ENCODE measurements at regions not wholly inside any gene's neighbourhood (a gene's known extent, or its start where the extent isn't known, plus 50 kb on each side); places are given as distances from the start of the nearest gene placed in this dataset.

- H3K9me3 Mint-ChIP-seq, result no peaks in the 10 kb centered on the region
- H3K27ac Mint-ChIP-seq, result no peak overlapping the region
- DNase-seq, result no peak
- H3K4me3 Mint-ChIP-seq, result no peak overlapping the region
- no peaks in the 10 kb centered on the region for H3K27me3 Mint-ChIP-seq
- POLR2A ChIA-PET, result no interaction called here
- CTCF ChIA-PET, result no interaction called here
- no peaks in the 10 kb centered on the region for H3K36me3 Mint-ChIP-seq (ENCODE audit: low read depth)
- no peaks in the 10 kb centered on the region for H3K4me1 Mint-ChIP-seq
Measured at GRCh38 chr12:87766044-87766443, 263.2 kb downstream of the C12orf50 start.

GRCh38 chr12:87760943-87761342, 268.3 kb downstream of the C12orf50 start:
- H3K27me3 Mint-ChIP-seq, result no peaks in the 10 kb centered on the region
- H3K36me3 Mint-ChIP-seq (ENCODE audit: low read depth), result no peaks in the 10 kb centered on the region
- no peak for DNase-seq
- H3K9me3 Mint-ChIP-seq, result no peaks in the 10 kb centered on the region
- no peak overlapping the region for H3K4me3 Mint-ChIP-seq
- H3K4me1 Mint-ChIP-seq, result no peaks in the 10 kb centered on the region
- H3K27ac Mint-ChIP-seq, result no peak overlapping the region
- ChIA-PET POLR2A (no interaction called here), CTCF (no interaction called here)

GRCh38 chr12:87758271-87758670, 270.9 kb downstream of the C12orf50 start:
- H3K4me1 Mint-ChIP-seq, result no peaks in the 10 kb centered on the region
- CTCF ChIA-PET, result no interaction called here
- H3K4me3 Mint-ChIP-seq, result no peak overlapping the region
- no peak overlapping the region for H3K27ac Mint-ChIP-seq
- POLR2A ChIA-PET, result no interaction called here
- H3K27me3 Mint-ChIP-seq, result no peaks in the 10 kb centered on the region
- no peak for DNase-seq
- H3K9me3 Mint-ChIP-seq, result no peaks in the 10 kb centered on the region
- H3K36me3 Mint-ChIP-seq (ENCODE audit: low read depth), result no peaks in the 10 kb centered on the region

GRCh38 chr12:87756721-87757120, 272.5 kb downstream of the C12orf50 start:
- Mint-ChIP-seq H3K9me3 (no peaks in the 10 kb centered on the region), H3K27me3 (no peaks in the 10 kb centered on the region), H3K36me3 (ENCODE audit: low read depth) (no peaks in the 10 kb centered on the region), H3K27ac (no peak overlapping the region), H3K4me3 (no peak overlapping the region), H3K4me1 (no peaks in the 10 kb centered on the region)
- POLR2A ChIA-PET, result no interaction called here
- DNase-seq, result no peak
- CTCF ChIA-PET, result no interaction called here

GRCh38 chr12:87756111-87756510, 273.1 kb downstream of the C12orf50 start:
- H3K4me1 Mint-ChIP-seq, result no peaks in the 10 kb centered on the region

GRCh38 chr12:87728931-87729593, 300.1 kb downstream of the C12orf50 start:
- no peak overlapping the region for H3K4me3 Mint-ChIP-seq
- no peak for DNase-seq
- no peaks in the 10 kb centered on the region for H3K27me3 Mint-ChIP-seq
- H3K36me3 Mint-ChIP-seq (ENCODE audit: low read depth), result no peaks in the 10 kb centered on the region
- no peaks in the 10 kb centered on the region for H3K4me1 Mint-ChIP-seq
- H3K9me3 Mint-ChIP-seq, result peaks cover 3% of the 10 kb centered on the region
- POLR2A ChIA-PET, result no interaction called here
- H3K27ac Mint-ChIP-seq, result no peak overlapping the region
- CTCF ChIA-PET, result no interaction called here

More at GRCh38 chr12:87756111-87756510, 273.1 kb downstream of the C12orf50 start:
- no peaks in the 10 kb centered on the region for H3K36me3 Mint-ChIP-seq (ENCODE audit: low read depth)
- H3K27me3 Mint-ChIP-seq, result no peaks in the 10 kb centered on the region
- no peaks in the 10 kb centered on the region for H3K9me3 Mint-ChIP-seq
- H3K4me3 Mint-ChIP-seq, result no peak overlapping the region
- CTCF ChIA-PET, result no interaction called here
- H3K27ac Mint-ChIP-seq, result no peak overlapping the region
- DNase-seq, result no peak
- POLR2A ChIA-PET, result no interaction called here

- H3K27me3 Mint-ChIP-seq, result no peaks in the 10 kb centered on the region
- no peak overlapping the region for H3K4me3 Mint-ChIP-seq
- ChIA-PET CTCF (no interaction called here), POLR2A (no interaction called here)
- H3K9me3 Mint-ChIP-seq, result peaks cover 6% of the 10 kb centered on the region
- DNase-seq, result no peak
- H3K36me3 Mint-ChIP-seq (ENCODE audit: low read depth), result no peaks in the 10 kb centered on the region
- H3K27ac Mint-ChIP-seq, result no peak overlapping the region
- H3K4me1 Mint-ChIP-seq, result no peaks in the 10 kb centered on the region
Measured at GRCh38 chr12:87720967-87721366, 308.2 kb downstream of the C12orf50 start.

GRCh38 chr12:87704374-87704773, 324.8 kb downstream of the C12orf50 start:
- H3K9me3 Mint-ChIP-seq, result peaks cover 6% of the 10 kb centered on the region
- no peak overlapping the region for H3K27ac Mint-ChIP-seq
- H3K4me1 Mint-ChIP-seq, result no peaks in the 10 kb centered on the region
- no peak overlapping the region for H3K4me3 Mint-ChIP-seq
- no peaks in the 10 kb centered on the region for H3K27me3 Mint-ChIP-seq
- no peak for DNase-seq
- no peaks in the 10 kb centered on the region for H3K36me3 Mint-ChIP-seq (ENCODE audit: low read depth)
- ChIA-PET POLR2A (no interaction called here), CTCF (no interaction called here)

- no peaks in the 10 kb centered on the region for H3K36me3 Mint-ChIP-seq (ENCODE audit: low read depth)
- H3K27me3 Mint-ChIP-seq, result no peaks in the 10 kb centered on the region
- no peaks in the 10 kb centered on the region for H3K4me1 Mint-ChIP-seq
- H3K4me3 Mint-ChIP-seq, result no peak overlapping the region
- no peaks in the 10 kb centered on the region for H3K9me3 Mint-ChIP-seq
- DNase-seq, result no peak
- ChIA-PET POLR2A (no interaction called here), CTCF (no interaction called here)
- no peak overlapping the region for H3K27ac Mint-ChIP-seq
Measured at GRCh38 chr12:87690236-87690810, 338.9 kb downstream of the C12orf50 start.

GRCh38 chr12:87689196-87689595, 340.0 kb downstream of the C12orf50 start:
- no peaks in the 10 kb centered on the region for H3K9me3 Mint-ChIP-seq
- H3K36me3 Mint-ChIP-seq (ENCODE audit: low read depth), result no peaks in the 10 kb centered on the region
- no peaks in the 10 kb centered on the region for H3K27me3 Mint-ChIP-seq
- DNase-seq, result no peak
- ChIA-PET POLR2A (no interaction called here), CTCF (no interaction called here)
- H3K27ac Mint-ChIP-seq, result no peak overlapping the region
- no peaks in the 10 kb centered on the region for H3K4me1 Mint-ChIP-seq
- H3K4me3 Mint-ChIP-seq, result no peak overlapping the region

GRCh38 chr12:87687362-87687761, 341.8 kb downstream of the C12orf50 start:
- POLR2A ChIA-PET, result no interaction called here
- Mint-ChIP-seq H3K9me3 (no peaks in the 10 kb centered on the region), H3K27ac (no peak overlapping the region), H3K4me1 (no peaks in the 10 kb centered on the region), H3K36me3 (ENCODE audit: low read depth) (no peaks in the 10 kb centered on the region), H3K4me3 (no peak overlapping the region), H3K27me3 (no peaks in the 10 kb centered on the region)
- DNase-seq, result no peak
- CTCF ChIA-PET, result no interaction called here

GRCh38 chr12:87685696-87686095, 343.5 kb downstream of the C12orf50 start:
- no peaks in the 10 kb centered on the region for H3K27me3 Mint-ChIP-seq
- ChIA-PET POLR2A (no interaction called here), CTCF (no interaction called here)
- DNase-seq, result no peak
- H3K9me3 Mint-ChIP-seq, result no peaks in the 10 kb centered on the region
- no peaks in the 10 kb centered on the region for H3K4me1 Mint-ChIP-seq
- no peak overlapping the region for H3K4me3 Mint-ChIP-seq
- H3K27ac Mint-ChIP-seq, result no peak overlapping the region
- no peaks in the 10 kb centered on the region for H3K36me3 Mint-ChIP-seq (ENCODE audit: low read depth)

GRCh38 chr12:87679251-87679650, 349.9 kb downstream of the C12orf50 start:
- Mint-ChIP-seq H3K4me1 (no peaks in the 10 kb centered on the region), H3K36me3 (ENCODE audit: low read depth) (no peaks in the 10 kb centered on the region), H3K9me3 (no peaks in the 10 kb centered on the region), H3K27me3 (no peaks in the 10 kb centered on the region), H3K4me3 (no peak overlapping the region), H3K27ac (no peak overlapping the region)
- ChIA-PET CTCF (no interaction called here), POLR2A (no interaction called here)
- no peak for DNase-seq

- H3K9me3 Mint-ChIP-seq, result no peaks in the 10 kb centered on the region
- no peak overlapping the region for H3K4me3 Mint-ChIP-seq
- POLR2A ChIA-PET, result no interaction called here
- no peak overlapping the region for H3K27ac Mint-ChIP-seq
- no peak for DNase-seq
- no peaks in the 10 kb centered on the region for H3K4me1 Mint-ChIP-seq
- no peaks in the 10 kb centered on the region for H3K27me3 Mint-ChIP-seq
- H3K36me3 Mint-ChIP-seq (ENCODE audit: low read depth), result no peaks in the 10 kb centered on the region
- CTCF ChIA-PET, result no interaction called here
Measured at GRCh38 chr12:87678453-87678852, 350.7 kb downstream of the C12orf50 start.

Measured in activated CD4-positive, alpha-beta memory T cell treated with anti-CD3 and anti-CD28 coated beads, Interleukin-2, amount 10 ng/mL, durations not matched to agents 7 days and 5 days (primary cell).